HG03196 (cell line): ENCODE measurements at regions not wholly inside any gene's neighbourhood (a gene's known extent, or its start where the extent isn't known, plus 50 kb on each side); places are given as distances from the start of the nearest gene placed in this dataset.

Source experiments
- ATAC-seq: cut with Tn5 transposase; IDR thresholded peaks from one replicate; pipeline ENCODE4 v1.9.1; 2021; ENCODE audit not compliant: unreplicated experiment

DNA sequence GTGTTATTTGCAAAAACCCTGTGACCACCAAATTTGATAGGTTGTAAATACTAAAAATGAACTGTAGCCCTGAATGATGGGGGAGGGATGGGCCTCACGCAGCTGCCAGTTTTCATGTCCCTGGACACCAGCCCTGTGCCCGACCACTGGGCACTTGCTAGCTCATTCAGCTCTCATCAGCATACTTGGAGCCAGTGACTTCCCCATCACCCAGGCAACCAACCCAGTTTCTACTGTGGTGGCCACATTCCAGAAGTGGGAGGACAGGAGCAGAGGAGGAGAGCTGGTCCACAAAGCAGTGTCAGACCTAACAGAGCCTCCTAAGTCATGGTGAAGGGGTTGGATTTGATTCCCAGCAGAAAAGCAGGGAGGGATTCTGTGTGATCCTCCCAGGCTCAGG is 128.2 kb downstream of the CPEB2 start:
- no peak for ATAC-seq

DNA sequence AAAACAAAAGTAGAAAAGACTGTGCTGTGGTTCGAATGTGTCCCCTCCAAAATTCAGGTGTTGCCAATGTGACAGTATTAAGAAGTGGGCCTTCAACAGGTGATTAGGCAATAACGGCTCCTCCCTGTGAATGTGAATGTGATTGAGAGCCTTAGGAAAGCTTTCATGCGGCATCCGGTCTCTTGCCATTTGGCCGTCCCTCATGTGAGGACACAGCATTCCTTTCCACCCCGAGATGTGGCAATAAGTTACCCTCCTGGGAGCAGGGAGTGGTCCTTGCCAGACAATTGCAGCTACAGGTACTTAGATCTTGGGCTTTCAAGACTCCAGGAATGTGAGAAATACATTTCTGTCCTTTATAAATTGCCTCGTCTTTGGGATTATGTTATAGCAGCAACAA is 129.3 kb downstream of the CPEB2 start:
- ATAC-seq, result no peak

DNA sequence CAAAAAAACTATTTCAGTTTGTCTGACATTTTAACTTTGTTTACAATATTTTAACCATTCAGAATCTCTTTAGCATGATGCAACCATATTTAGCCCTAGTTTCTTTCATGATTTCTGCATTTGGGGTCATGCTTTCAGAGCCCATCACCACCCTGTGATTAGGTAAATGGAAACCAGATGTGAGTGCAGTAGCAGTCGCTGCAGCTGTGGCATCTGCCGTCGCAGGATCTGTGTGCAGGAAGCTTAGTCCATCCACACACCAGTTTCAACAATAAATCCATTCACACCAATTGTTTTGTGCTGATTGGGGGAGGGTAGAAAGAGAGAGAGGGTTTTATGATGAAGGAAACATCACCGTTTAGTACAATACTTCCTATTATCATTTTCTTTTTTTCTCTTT is 130.5 kb downstream of the CPEB2 start:
- ATAC-seq, result no peak

DNA sequence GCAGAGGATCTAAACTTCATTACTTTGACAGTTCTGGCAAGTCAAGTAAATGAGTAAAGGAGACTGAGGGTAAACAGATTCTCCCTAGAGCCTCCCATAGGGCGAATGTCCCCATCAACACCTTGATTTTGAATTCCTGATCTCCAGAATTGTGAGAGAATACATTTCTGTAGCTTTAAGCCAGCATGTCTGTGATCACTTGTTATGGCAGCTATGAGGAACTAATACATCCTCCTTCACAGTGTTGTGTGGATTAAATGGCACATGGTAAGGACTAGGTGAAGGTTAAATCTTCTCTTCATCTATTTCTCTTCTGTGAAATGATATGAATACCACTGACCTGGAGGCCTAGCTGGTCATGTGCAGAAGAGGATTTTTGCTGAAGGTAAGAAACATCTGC is 137.3 kb downstream of the CPEB2 start:
- no peak for ATAC-seq

DNA sequence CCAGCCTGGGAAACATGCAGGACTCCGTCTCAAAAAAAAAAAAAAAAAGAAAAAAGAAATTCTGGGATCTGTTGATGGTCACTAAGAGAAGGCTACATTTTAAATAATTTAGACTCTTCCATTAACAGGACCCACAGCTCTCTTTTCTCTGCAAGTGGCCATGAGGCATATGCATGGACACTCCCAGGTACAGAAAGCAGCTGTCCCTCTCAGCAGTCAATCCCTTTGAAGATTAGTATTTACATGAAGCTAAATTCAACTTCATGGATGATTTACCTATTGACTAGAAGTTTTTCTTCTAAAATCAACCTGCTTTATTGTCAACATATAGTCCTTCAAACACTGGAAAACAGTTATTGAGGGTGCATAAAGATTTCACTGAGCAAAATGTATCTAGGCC is 139.9 kb downstream of the CPEB2 start:
- ATAC-seq, result no peak

DNA sequence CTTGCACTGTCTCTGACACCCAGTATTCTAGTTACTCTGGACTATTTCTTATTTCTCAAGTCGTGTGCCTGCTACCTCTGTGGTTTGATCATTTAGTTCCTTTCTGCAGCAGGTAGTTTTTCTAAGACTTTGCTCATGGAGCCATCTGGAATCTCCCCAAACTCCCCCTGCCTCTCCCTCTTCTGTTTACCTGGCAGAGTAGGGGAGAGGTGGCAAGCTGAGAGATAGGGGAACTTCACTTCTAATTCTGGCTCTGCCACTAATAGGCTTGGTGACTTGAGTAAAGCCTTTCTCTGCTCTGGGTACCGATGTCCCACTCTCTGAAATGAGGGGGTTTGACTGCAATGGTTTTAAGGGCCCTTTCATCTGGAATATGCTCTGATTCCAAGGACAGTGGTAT is 141.3 kb downstream of the CPEB2 start:
- no peak for ATAC-seq

DNA sequence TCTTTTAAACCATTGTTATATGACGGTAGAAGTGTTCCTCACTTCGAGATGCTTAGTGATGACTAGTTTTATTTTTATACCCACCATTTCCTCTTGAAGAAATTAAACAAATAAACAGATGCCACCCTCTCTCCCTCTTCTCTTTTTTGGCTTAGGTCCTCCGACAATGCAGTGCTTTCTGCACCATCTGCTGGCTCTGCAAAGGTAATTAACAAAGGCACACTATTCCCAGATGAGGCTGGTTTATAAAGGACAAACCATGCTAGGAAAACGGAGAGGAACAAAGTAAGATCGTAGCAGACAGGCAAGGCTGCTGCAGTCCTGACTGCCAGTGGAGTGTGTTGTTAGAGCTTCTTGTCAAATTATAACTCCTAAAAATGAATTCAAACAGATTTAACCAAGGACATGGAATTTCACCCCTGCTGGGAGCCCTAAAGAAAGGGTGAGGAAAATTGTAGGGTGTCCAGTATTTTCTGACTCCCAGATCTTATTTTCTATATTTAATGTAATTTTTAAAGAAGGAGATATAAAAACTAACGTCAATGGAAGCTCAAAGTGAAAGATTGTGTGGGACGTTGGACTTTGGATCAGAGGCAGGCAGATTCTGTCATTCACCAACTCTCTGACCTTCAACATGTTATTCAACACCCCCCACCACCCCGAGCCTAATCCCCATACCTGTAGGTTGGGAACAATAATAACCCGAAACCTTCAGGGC is 142.1 kb downstream of the CPEB2 start:
- no peak for ATAC-seq

DNA sequence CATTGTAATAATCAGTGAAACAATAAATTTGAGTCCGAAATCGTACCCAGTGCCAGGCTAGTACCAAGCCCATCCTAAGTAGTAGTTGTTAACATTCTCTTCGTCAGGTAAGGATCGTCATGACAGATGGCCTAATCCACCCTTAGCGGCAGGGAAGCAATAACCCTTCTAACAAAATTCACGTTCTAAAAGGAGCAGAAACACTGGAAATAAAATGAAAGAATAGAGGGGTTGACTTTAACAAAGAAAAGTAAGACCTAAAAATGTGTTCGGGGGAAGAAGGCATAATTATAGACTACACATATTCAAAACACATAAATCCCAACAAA is 142.7 kb downstream of the CPEB2 start:
- no peak for ATAC-seq

DNA sequence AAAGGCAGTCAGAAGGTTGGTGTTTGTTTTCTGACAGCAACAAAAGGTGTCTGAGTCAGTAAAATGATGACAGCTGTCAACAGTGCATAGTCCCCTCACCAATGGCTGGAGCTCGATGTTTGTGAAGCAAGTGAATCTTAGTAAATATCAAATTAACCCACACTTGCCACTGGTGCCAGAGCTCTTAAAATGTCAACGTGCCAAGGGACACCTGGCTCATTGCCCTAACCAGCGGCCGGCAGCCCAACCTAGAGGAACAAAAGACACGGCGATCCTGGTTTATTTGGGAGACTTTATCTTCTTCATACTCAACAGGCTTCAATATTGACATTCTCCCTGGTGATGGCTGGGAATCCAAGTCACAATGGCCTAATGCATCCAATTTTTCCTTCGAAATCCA is 143.4 kb downstream of the CPEB2 start:
- ATAC-seq, result no peak

DNA sequence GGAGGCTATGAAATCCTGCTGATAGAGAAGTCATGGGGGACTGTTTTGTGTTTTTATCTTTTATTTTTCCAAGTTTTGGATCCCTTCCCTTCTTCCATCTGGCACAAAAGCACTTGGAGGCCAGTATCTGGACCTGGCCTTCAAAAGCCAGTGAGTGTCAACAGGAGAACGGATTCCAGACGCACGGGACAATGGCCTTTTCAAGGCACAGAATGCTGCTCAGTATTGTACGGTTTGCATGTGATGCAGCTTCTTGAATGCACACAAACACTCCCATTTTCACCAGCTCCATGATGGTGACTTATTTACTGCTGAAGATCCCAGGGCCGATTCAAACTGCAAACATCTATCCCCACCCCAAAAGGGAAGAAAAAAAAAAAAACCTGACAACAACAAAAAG is 145.4 kb downstream of the CPEB2 start:
- no peak for ATAC-seq

DNA sequence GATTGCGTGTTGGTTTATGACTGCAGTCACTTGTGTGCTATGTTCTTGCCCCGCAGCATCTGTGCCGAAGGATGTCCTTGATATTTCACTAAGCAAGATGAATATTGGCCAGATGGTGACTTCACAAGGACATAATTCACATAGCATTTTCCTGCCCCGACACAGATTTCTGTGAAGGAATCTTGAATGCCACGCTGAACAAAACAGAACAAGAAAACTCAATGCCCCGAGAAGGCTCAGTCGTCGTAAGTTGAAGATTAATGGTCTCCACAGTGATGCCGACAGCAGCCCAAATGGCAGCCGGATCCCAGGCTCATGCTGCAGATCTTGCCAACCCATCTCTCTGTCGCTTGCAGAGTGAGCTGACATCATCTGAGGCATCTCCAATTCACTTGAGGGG is 145.9 kb downstream of the CPEB2 start:
- ATAC-seq, result no peak

DNA sequence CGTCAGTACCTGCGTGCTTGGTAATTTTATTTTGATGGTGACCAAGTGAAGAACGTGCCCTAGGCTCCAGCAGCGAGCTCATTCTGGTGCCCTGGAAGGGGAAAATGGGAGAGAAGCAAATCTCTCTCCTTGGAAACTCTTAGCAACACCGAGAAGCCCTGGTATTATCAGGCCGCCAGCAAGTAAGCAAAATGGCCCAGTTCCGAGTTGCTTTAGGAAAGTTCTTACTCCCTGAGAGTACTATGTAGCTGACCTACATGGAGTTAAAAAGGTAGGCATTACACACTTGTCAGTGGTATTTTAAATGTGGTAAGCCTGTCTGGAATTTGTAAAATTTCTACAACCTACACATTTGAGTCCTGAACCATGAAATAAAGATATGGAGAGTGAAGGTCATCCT is 146.4 kb downstream of the CPEB2 start:
- no peak for ATAC-seq

DNA sequence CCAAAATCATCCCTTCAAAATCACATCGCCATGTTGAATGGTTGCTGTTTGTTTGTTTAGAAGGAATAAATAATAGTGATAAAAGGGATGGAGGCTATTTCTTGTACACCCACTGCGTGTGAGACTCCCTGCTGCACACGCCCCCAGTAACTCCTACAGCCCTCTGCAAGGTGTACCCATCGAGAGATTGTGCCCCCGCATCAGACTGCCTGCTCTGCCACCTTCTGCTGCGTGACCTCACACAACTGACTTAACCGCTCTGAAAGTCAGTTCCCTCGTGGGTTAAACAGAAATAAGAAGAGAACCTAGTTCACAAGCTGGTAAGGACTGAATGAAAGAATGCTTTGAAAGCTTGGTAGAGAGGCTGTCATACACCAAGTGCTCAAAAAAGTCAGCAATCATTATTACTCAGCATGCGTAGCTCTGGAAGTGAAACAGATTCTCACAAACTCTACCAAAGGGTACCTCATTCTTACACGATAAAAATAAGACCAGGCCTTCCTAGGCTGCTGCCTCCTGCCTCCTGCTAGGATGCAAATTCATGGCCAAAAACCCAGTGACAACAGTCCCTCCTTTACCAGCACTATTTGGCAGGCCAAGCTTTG is 147.1 kb downstream of the CPEB2 start:
- ATAC-seq, result peak; percentile 65

DNA sequence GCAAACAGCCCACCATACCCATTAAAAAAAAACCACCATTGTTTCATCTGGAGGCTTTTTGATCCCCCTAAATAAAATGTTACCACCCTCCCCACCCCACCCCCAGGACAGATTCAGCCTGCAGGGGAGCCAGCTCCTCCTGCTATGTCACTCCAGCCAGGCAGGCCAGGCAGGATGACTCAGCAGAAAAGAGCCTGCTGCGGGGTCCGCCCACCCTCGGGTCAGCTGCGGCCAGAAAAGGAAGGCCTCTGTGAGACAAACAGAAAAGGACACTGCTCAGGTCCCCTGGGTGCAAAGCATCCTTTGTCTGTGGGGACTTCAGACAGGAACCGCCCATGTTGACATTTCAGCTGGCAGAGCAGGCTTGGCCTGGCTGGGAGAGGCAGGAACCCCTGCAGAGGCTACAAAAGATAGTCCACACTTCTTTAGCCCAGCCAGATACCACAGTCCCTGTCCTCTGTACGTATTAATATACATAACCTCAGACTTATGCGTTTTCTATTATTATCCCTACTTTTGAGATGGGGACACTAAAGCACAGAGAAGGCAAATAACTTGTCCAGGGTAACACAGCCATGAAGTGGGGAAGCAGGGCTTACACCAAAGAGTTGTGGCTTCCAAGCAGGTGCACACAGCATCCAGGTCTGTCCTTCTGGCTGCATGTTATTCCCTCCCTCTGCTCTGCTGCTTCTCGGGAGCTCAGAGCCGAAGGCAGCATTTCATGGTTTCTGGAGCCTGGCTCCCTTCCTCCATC is 147.7 kb downstream of the CPEB2 start:
- ATAC-seq, result peak; percentile 83

DNA sequence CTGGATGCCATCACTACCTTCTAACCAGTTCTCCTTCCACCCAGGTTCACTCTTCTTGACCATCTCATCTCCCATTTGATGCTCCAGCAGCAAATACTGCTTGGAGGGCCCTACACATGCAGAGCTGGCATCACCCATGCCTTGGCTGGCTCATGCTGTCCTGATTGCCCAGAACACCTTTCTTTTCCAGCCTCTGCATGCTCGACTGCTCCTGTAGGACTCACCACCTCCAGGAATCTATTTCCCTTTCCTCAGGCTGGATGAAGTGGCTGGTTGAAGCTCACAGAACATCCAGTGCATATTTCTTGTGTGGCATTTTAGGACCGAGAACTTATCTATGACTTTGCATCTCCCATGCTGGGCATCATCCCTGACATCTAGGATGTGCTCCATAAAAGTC is 148.3 kb downstream of the CPEB2 start:
- no peak for ATAC-seq

DNA sequence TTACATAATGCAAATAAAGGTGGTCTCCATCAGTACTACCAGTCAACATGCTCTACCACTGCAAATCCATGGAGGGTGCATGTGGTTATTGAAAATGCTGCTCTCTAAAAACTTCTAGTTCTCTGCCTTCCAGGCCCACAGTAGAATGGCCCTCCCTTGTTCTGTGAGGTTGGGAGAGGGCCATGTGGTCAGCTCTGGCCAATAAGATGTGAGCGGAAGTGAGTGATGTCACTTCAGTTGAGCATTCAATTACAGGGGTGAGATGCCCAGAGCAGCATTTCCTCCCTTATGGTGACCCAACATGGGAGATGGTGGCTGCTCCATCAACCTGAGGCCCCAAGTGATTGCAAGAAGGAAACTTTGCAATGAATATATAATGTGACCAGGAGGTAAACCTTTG is 148.8 kb downstream of the CPEB2 start:
- no peak for ATAC-seq

DNA sequence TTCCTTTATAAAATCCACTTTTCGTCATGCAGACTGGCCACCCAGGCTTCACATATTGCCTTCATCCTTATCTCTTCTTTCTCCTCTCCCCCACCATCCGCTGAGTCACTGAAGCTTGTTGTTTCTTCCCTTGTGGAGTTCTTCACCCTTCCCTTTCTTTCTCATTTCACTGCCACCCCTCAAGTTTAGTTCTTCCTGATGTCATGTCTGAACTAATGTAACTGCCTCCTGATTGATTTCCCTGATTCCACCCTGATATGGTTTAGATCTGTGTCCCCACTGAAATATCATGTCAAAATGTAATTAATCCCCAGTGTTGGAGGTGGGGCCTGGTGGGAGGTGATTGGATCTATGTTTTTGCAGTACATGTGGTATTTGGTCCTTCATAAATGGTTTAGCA is 151.4 kb downstream of the CPEB2 start:
- ATAC-seq, result no peak

DNA sequence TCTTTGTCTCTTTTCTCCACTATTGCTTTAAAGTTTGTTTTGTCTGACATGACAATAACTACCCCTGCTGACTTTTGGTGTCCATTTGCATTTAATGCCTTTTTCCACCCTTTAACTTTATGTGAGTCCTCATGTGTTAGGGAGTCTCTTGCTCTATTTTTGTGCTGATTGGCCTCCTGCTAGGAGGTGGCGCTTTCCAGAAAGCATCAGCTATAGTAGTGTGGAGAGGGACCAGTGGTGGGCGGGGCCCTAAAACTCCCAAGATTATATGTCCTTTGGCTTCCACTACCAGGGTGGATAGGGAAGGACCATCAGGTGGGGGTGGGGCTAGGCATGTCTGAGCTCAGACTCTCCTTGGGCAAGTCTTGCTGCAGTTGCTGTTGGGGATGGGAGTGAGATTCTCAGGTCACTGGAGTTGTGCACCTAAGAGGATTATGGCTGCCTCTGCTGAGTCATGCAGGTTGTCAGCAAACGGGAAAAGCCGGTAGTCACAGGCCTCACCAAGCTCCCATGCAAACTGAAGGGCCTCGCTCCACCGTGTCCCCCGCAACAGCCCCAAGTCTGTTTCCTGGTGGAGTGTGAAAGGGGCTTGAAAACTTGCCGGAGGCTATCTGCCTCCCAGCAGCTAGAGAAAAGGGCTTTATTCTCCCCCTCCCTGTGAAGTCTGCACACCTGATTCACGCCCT is 156.3 kb downstream of the CPEB2 start:
- ATAC-seq, result no peak

DNA sequence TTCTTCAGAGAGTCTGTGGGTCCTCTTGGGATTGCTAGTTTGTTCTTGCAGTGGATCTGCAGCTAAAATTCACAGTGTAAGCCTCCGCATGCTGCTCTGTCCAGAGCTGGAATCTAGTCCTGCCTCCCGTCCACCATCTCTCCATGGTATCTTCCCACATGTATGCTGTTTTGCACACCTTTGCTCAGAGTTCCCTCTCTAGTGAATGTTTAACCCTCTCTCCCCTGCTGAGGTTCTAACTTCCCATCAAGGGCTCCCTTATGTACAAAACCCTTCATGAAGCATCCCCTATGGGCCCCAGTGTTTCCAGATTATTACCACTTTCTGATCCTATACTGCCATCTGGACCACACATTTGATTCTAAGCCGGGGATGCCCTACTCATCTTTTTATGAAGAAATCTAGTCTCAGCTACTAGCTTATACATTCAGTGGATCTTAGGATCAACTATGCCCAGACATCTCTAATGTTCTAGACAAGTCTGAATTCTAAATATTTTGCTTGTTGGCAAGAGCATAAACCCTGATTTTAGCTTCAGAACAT is 157.3 kb downstream of the CPEB2 start:
- no peak for ATAC-seq

DNA sequence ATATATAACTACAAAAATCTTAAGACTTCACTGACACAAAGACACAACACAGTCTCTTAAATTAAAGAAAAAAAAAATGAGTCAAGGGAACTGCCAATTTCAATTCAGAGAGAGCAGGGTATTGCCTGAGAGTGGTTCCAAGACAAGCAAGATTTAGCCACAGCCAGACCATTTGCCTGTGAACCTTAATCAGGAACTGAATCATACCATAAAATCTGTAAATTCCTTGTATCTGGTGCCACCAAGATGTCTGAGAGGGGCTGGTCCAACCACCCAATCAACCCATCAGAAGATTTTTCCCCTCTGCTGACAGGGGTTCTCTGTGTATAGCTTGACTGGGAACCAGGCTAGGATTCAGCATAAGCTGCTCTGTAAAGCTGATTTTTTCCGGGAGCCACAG is 159.2 kb downstream of the CPEB2 start:
- ATAC-seq, result no peak

DNA sequence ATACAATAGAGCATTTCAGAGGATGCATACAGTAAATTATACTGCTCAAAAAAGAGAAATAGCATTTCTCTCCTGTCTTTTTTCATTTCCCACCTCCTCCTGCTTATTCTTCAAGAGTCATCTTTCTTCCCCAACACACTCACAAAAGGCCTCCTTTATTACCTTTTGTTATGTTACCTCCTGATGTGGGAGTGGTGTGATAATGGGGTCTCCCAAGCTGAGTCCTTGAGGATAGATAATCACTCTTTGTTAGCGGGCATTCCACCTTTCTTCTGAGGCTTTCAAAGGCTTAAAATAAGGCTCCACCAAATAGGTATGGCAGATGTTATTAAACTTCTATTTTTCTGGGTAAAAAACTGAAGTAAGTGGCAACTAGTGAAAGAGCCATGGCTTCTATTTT is 159.8 kb downstream of the CPEB2 start:
- no peak for ATAC-seq
